ENCODE measurements at regions not wholly inside any gene's neighbourhood (a gene's known extent, or its start where the extent isn't known, plus 50 kb on each side); places are given as distances from the start of the nearest gene placed in this dataset.

- no peak overlapping the region for H3K27ac ChIP-seq
- no peaks in the 10 kb centered on the region for H3K9me3 ChIP-seq (ENCODE audit: severe bottlenecking)
- no peak for DNase-seq
- TF ChIP-seq, protein P1, sequence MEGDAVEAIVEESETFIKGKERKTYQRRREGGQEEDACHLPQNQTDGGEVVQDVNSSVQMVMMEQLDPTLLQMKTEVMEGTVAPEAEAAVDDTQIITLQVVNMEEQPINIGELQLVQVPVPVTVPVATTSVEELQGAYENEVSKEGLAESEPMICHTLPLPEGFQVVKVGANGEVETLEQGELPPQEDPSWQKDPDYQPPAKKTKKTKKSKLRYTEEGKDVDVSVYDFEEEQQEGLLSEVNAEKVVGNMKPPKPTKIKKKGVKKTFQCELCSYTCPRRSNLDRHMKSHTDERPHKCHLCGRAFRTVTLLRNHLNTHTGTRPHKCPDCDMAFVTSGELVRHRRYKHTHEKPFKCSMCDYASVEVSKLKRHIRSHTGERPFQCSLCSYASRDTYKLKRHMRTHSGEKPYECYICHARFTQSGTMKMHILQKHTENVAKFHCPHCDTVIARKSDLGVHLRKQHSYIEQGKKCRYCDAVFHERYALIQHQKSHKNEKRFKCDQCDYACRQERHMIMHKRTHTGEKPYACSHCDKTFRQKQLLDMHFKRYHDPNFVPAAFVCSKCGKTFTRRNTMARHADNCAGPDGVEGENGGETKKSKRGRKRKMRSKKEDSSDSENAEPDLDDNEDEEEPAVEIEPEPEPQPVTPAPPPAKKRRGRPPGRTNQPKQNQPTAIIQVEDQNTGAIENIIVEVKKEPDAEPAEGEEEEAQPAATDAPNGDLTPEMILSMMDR (IDR thresholded peaks at IDR 0.05; ENCODE audit: low read depth, low read length) = no peak
- peaks cover 2% of the 10 kb centered on the region for H3K27me3 ChIP-seq (ENCODE audit: insufficient read depth, low read depth, severe bottlenecking)
- H3K36me3 ChIP-seq = no peaks in the 10 kb centered on the region
- H3K4me3 ChIP-seq (ENCODE audit: low read depth, low read length) = no peak overlapping the region
These were observed 108.0 kb upstream of the TMEM132D start for GRCh38 chr12:130011611-130012385.

GRCh38 chr12:130013771-130014484 lies 110.1 kb upstream of the TMEM132D start:
- Histone ChIP-seq H3K36me3 (no peaks in the 10 kb centered on the region), H3K9me3 (ENCODE audit: severe bottlenecking) (no peaks in the 10 kb centered on the region), H3K27ac (no peak overlapping the region), H3K4me3 (ENCODE audit: low read depth, low read length) (no peak overlapping the region), H3K27me3 (ENCODE audit: insufficient read depth, low read depth, severe bottlenecking) (peaks cover 2% of the 10 kb centered on the region)
- TF ChIP-seq, protein P1 (IDR thresholded peaks at IDR 0.05; ENCODE audit: low read depth, low read length) = peak; percentile 98
- peak; percentile 69 for DNase-seq

DNA sequence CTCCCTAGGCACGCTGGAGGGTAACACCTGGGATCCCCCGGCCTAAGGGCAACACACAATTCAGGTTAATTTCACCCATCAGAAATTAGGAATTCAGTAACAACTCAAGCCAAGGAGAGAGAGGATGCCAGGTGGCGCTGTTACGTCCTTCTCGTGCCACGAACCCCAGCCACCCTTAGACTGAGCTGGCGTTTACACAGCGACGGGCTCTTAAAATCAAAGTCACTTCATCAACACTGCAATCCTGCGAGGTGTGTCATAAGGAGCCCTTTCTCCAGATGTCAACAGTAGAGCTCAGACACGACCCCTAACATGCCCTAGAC lies 110.6 kb upstream of the TMEM132D start:
- Histone ChIP-seq H3K9me3 (ENCODE audit: severe bottlenecking) (no peaks in the 10 kb centered on the region), H3K27ac (no peak overlapping the region), H3K4me3 (ENCODE audit: low read depth, low read length) (no peak overlapping the region), H3K36me3 (no peaks in the 10 kb centered on the region), H3K27me3 (ENCODE audit: insufficient read depth, low read depth, severe bottlenecking) (peaks cover 2% of the 10 kb centered on the region)
- TF ChIP-seq, protein P1 (IDR thresholded peaks at IDR 0.05; ENCODE audit: low read depth, low read length) = peak; percentile 75
- DNase-seq = peak; percentile 34

- Histone ChIP-seq H3K36me3 (no peaks in the 10 kb centered on the region), H3K9me3 (ENCODE audit: severe bottlenecking) (no peaks in the 10 kb centered on the region), H3K27me3 (ENCODE audit: insufficient read depth, low read depth, severe bottlenecking) (peaks cover 2% of the 10 kb centered on the region), H3K27ac (no peak overlapping the region), H3K4me3 (ENCODE audit: low read depth, low read length) (no peak overlapping the region)
- DNase-seq = no peak
- TF ChIP-seq, protein P1 (IDR thresholded peaks at IDR 0.05; ENCODE audit: low read depth, low read length) = no peak
These were observed 112.4 kb upstream of the TMEM132D start for GRCh38 chr12:130016194-130016593.

DNA sequence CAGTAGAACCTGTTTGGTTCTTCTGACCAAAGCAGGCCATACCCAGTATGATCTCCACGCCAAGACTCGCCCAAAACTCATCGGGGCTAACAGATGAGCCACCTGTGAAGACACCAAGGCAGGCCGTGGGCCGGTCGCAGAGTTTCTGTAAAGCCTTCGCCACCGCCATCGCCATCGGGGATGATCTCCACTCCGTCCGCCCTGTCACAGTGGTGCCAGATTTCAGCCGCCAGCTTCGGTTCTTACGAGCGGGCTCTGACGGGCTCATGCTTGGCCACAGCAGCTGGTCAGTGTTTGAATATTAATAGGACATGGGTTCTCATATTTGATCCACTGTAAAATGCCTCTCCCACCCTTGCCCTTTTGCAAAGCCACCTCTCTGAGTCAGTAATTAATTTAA lies 113.2 kb upstream of the TMEM132D start:
- H3K36me3 ChIP-seq = no peaks in the 10 kb centered on the region
- no peak overlapping the region for H3K27ac ChIP-seq
- no peak overlapping the region for H3K4me3 ChIP-seq (ENCODE audit: low read depth, low read length)
- peaks cover 2% of the 10 kb centered on the region for H3K27me3 ChIP-seq (ENCODE audit: insufficient read depth, low read depth, severe bottlenecking)
- DNase-seq = no peak
- no peaks in the 10 kb centered on the region for H3K9me3 ChIP-seq (ENCODE audit: severe bottlenecking)
- TF ChIP-seq, protein P1 (IDR thresholded peaks at IDR 0.05; ENCODE audit: low read depth, low read length) = no peak

All from WERI-Rb-1 (cell line).